Mammary epithelial cell (primary cell): ENCODE measurements at regions not wholly inside any gene's neighbourhood (a gene's known extent, or its start where the extent isn't known, plus 50 kb on each side); places are given as distances from the start of the nearest gene placed in this dataset.

Experiments
- EZH2 ChIP-seq: IDR thresholded peaks from 2 replicates; pipeline ENCODE4 v1.6.1; 2012; ENCODE audit warnings: low read length, inconsistent platforms, borderline replicate concordance
- TF ChIP-seq, protein P1 (sequence below), 2 donors: IDR thresholded peaks in 1 of 2; conservative IDR thresholded peaks in 1 of 2; 2 replicates each; pipeline ENCODE4 v1.5.1; 2011 to 2012; ENCODE audit warnings: inconsistent platforms in 2 of 2, low read length in 2 of 2, mild to moderate bottlenecking in 2 of 2, control low read depth in 1 of 2, low read depth in 1 of 2; ENCODE audit not compliant: insufficient read depth in 1 of 2; ENCODE audit errors: extremely low read depth in 1 of 2

DNA sequence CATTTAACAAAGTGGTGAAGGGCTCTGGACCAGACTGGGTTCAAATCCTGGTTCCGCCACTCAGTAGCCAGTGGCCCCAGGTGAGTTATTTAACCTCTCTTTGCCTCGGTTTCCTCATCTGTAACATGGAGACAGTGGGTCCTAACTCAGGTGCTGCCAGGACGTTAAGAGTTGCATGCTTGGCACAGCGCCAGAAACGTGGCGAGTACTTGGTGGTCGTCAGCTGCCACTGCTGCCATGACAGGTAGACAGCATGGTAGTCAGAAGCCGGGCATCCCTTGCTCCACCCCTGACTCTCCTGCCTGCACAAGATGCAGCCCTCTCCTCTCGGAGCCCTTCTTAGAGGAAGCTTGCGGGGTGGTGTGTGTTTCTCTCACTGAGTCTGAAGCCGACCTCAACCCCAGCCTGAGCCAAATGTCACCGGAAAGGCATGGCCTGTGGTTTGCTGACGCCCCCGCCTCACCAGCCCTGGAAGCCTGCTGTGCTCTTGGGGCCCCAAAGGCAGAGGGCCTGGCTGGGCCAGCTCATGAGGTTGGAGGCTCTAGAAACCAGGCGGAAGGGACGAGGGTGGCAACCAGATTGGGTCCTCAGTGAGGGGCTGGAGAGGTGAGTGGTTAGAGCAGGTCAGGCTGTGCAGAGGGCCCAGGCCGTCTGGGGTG, 160.8 kb upstream of the TLE3 start:
- TF ChIP-seq, protein P1, sequence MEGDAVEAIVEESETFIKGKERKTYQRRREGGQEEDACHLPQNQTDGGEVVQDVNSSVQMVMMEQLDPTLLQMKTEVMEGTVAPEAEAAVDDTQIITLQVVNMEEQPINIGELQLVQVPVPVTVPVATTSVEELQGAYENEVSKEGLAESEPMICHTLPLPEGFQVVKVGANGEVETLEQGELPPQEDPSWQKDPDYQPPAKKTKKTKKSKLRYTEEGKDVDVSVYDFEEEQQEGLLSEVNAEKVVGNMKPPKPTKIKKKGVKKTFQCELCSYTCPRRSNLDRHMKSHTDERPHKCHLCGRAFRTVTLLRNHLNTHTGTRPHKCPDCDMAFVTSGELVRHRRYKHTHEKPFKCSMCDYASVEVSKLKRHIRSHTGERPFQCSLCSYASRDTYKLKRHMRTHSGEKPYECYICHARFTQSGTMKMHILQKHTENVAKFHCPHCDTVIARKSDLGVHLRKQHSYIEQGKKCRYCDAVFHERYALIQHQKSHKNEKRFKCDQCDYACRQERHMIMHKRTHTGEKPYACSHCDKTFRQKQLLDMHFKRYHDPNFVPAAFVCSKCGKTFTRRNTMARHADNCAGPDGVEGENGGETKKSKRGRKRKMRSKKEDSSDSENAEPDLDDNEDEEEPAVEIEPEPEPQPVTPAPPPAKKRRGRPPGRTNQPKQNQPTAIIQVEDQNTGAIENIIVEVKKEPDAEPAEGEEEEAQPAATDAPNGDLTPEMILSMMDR (conservative IDR thresholded peaks at IDR 0.05 in 1 of 2, IDR thresholded peaks at IDR 0.05 in 1 of 2; ENCODE audit: extremely low read depth in 1 of 2, insufficient read depth in 1 of 2, low read depth in 1 of 2, low read length in 2 of 2): no peak
- TF ChIP-seq EZH2: no peak
